Inferior parietal cortex (tissue), 1 donor: ENCODE measurements at regions not wholly inside any gene's neighbourhood (a gene's known extent, or its start where the extent isn't known, plus 50 kb on each side); places are given as distances from the start of the nearest gene placed in this dataset.
"Not testable (repeated sequence)": the region's sequence is repeated elsewhere in the genome, so short reads cannot be mapped to it uniquely, and the experiment has no call there.

Experiments
- DNase-seq: peaks from one replicate; pipeline ENCODE4 v3.0.0-alpha.2; 2016; ENCODE audit errors: extremely low spot score

GRCh38 chr9:30605936-30606335, 1778.5 kb upstream of the ACO1 start:
- DNase-seq, result no peak

- DNase-seq, result no peak
These were observed 1774.7 kb upstream of the ACO1 start for GRCh38 chr9:30609713-30610112.

GRCh38 chr9:30616782-30617181, 1767.7 kb upstream of the ACO1 start:
- DNase-seq, result not testable (repeated sequence)

- DNase-seq, result no peak
These were observed 1761.9 kb upstream of the ACO1 start for GRCh38 chr9:30622561-30622960.

GRCh38 chr9:30628915-30629567, 1755.4 kb upstream of the ACO1 start:
- no peak for DNase-seq

GRCh38 chr9:30630459-30630858, 1754.0 kb upstream of the ACO1 start:
- no peak for DNase-seq

- DNase-seq, result not testable (repeated sequence)
These were observed 1737.8 kb upstream of the ACO1 start for GRCh38 chr9:30646639-30647038.

GRCh38 chr9:30661925-30662324, 1722.5 kb upstream of the ACO1 start:
- no peak for DNase-seq

- no peak for DNase-seq
These were observed 1713.5 kb upstream of the ACO1 start for GRCh38 chr9:30670805-30671562.

GRCh38 chr9:30673132-30673531, 1711.3 kb upstream of the ACO1 start:
- no peak for DNase-seq

GRCh38 chr9:30676651-30677050, 1707.8 kb upstream of the ACO1 start:
- DNase-seq, result no peak

GRCh38 chr9:30677221-30677620, 1707.2 kb upstream of the ACO1 start:
- DNase-seq, result no peak

- DNase-seq, result no peak
These were observed 1695.6 kb upstream of the ACO1 start for GRCh38 chr9:30688801-30689200.

GRCh38 chr9:30697958-30698357, 1686.5 kb upstream of the ACO1 start:
- no peak for DNase-seq

- DNase-seq, result no peak
These were observed 1672.9 kb upstream of the ACO1 start for GRCh38 chr9:30711591-30711990.

- DNase-seq, result no peak
These were observed 1671.2 kb upstream of the ACO1 start for GRCh38 chr9:30713243-30713642.

GRCh38 chr9:30714389-30714788, 1670.1 kb upstream of the ACO1 start:
- DNase-seq, result no peak

GRCh38 chr9:30718483-30718882, 1666.0 kb upstream of the ACO1 start:
- no peak for DNase-seq

GRCh38 chr9:30722065-30722464, 1662.4 kb upstream of the ACO1 start:
- DNase-seq, result no peak

GRCh38 chr9:30723656-30724055, 1660.8 kb upstream of the ACO1 start:
- DNase-seq, result no peak

GRCh38 chr9:30732060-30732459, 1652.4 kb upstream of the ACO1 start:
- no peak for DNase-seq

- DNase-seq, result no peak
These were observed 1639.6 kb upstream of the ACO1 start for GRCh38 chr9:30744871-30745270.

GRCh38 chr9:30746589-30746988, 1637.9 kb upstream of the ACO1 start:
- no peak for DNase-seq

GRCh38 chr9:30757723-30758122, 1626.7 kb upstream of the ACO1 start:
- no peak for DNase-seq
